Gastrocnemius medialis (tissue), 4 donors: ENCODE measurements at regions not wholly inside any gene's neighbourhood (a gene's known extent, or its start where the extent isn't known, plus 50 kb on each side); places are given as distances from the start of the nearest gene placed in this dataset.

Experiments
- ATAC-seq, 2 donors: fragments of 150-250 bp; one replicate each; pipeline ENCODE4 v1.9.1; 2016
- DNase-seq, 2 donors: peaks; one replicate each; pipeline ENCODE4 v3.0.0-alpha.2; 2019
- H3K27ac ChIP-seq, 4 donors: fragments of 200-600 bp; sonication (generic); 1 replicate in 1 of 4; 2 replicates in 3 of 4; pipeline ENCODE4 v1.5.1; 2016 to 2018; ENCODE audit warnings: mild to moderate bottlenecking in 2 of 4, moderate library complexity in 1 of 4
- H3K27me3 ChIP-seq, 3 donors: fragments of 200-600 bp; sonication (generic) in 2 of 3; 1 replicate in 1 of 3; 2 replicates in 2 of 3; pipeline versions ENCODE4 v1.5.1 to v1.6.0; 2016 to 2019; ENCODE audit warnings: mild to moderate bottlenecking in 1 of 3, moderate library complexity in 1 of 3
- H3K36me3 ChIP-seq, 2 donors: fragments of 200-600 bp; sonication (generic) in 1 of 2; one replicate each; pipeline ENCODE4 v1.5.1; 2017 to 2018
- H3K4me1 ChIP-seq, 2 donors: fragments of 200-600 bp; sonication (generic) in 1 of 2; one replicate each; pipeline ENCODE4 v1.5.1; 2016 to 2017; ENCODE audit warnings: mild to moderate bottlenecking in 2 of 2
- H3K4me3 ChIP-seq, 4 donors: fragments of 200-600 bp; sonication (generic) in 3 of 4; 1 replicate in 1 of 4; 2 replicates in 3 of 4; pipeline ENCODE4 v1.5.1; 2016 to 2019; ENCODE audit warnings: mild to moderate bottlenecking in 2 of 4
- H3K9me3 ChIP-seq, 3 donors: fragments of 200-600 bp; sonication (generic) in 2 of 3; 1 replicate in 1 of 3; 2 replicates in 2 of 3; pipeline ENCODE4 v1.5.1; 2016 to 2019
- POLR2A ChIP-seq, 2 donors: fragments of 450-650 bp; IDR thresholded peaks; one replicate each; pipeline ENCODE4 v1.6.1; 2017; ENCODE audit warnings: antibody characterized with exemption in 2 of 2, mild to moderate bottlenecking in 2 of 2, moderate library complexity in 2 of 2
- in situ Hi-C, 4 donors: fragments of 200-750 bp; cut with MboI; loops; one replicate each; pipeline versions ENCODE4 v1.15.0 to v1.8.0; 2017; ENCODE audit warnings: low sequenced_read_pairs in 4 of 4
- intact Hi-C: fragments of 100-400 bp; cut with DNase I; formaldehyde crosslinking; loops from one replicate; pipeline ENCODE4 v1.15.1; 2023; ENCODE audit warnings: low total_unique reads
- TF ChIP-seq, protein P1 (sequence below), 5 experiments: fragments of 450-650 bp in 3 of 5; fragments of 200-600 bp in 2 of 5; sonication (generic) in 2 of 5; IDR thresholded peaks in 4 of 5; conservative IDR thresholded peaks in 1 of 5; 1 replicate in 4 of 5; 2 replicates in 1 of 5; pipeline ENCODE4 v1.5.1; 2016 to 2019; ENCODE audit warnings: antibody characterized with exemption in 5 of 5, mild to moderate bottlenecking in 3 of 5, moderate library complexity in 3 of 5

DNA sequence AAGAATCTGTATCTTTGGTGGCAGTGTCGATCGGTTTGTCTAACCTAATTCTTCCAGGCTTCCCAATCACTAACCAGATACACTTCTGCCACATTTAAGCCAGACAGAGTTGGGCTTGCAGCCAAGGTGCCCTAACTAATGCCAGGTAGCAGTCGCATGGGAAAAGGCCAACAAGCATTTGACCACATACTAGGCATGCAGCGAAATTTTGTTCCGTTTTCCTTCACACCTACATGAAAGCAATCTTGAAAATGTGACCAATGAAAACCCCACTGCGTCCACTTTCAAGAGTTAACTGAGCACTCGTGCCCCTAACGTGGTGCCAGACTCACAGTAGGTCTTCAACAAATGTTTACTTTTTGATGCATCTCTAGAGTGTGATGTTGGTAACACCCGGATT, 192.2 kb upstream of the TPM1 start:
- TF ChIP-seq POLR2A (IDR thresholded peaks at IDR 0.05): no peak
- TF ChIP-seq, protein P1, sequence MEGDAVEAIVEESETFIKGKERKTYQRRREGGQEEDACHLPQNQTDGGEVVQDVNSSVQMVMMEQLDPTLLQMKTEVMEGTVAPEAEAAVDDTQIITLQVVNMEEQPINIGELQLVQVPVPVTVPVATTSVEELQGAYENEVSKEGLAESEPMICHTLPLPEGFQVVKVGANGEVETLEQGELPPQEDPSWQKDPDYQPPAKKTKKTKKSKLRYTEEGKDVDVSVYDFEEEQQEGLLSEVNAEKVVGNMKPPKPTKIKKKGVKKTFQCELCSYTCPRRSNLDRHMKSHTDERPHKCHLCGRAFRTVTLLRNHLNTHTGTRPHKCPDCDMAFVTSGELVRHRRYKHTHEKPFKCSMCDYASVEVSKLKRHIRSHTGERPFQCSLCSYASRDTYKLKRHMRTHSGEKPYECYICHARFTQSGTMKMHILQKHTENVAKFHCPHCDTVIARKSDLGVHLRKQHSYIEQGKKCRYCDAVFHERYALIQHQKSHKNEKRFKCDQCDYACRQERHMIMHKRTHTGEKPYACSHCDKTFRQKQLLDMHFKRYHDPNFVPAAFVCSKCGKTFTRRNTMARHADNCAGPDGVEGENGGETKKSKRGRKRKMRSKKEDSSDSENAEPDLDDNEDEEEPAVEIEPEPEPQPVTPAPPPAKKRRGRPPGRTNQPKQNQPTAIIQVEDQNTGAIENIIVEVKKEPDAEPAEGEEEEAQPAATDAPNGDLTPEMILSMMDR (IDR thresholded peaks at IDR 0.05 in 4 of 5, conservative IDR thresholded peaks at IDR 0.05 in 1 of 5): no peak
- in situ Hi-C loops (no loop called here), intact Hi-C loops (no loop called here)
- Histone ChIP-seq H3K9me3 (no peaks in the 10 kb centered on the region), H3K27me3 (no peaks in the 10 kb centered on the region), H3K27ac (no peak overlapping the region), H3K4me1 (peaks cover 6 to 15% of the 10 kb centered on the region in 2 donors), H3K36me3 (no peaks in the 10 kb centered on the region), H3K4me3 (no peak overlapping the region)
- DNase-seq (no peak), ATAC-seq (no peak)

DNA sequence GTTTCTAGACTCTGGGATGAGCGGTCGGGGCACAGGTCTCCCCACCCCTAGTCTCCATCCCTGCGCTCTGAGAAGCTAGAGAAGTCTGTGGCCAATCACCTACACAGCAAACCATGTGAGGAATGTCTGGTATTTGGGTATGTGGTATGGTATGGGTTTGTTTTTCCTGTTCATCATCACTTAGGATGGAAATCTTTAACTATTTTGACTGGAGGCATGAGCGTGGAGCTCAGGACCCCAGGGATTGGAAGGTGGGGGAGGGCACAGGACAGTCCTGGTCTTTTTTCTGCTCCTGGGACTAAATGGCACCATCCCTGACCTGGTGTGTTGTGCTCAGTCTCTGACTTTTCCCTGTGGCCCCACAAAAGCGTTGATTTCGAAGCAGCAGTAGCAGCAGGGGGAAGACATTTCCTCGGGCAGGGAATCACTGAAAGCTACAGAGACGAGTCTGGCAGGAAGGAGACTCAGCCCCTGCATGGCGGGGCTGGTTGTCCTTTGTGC, 191.7 kb upstream of the TPM1 start:
- in situ Hi-C loops (no loop called here), intact Hi-C loops (no loop called here)
- H3K4me3 ChIP-seq: no peak overlapping the region
- ATAC-seq (no peak), DNase-seq (no peak)
- no peaks in the 10 kb centered on the region for H3K9me3 ChIP-seq
- H3K27me3 ChIP-seq: no peaks in the 10 kb centered on the region
- H3K27ac ChIP-seq: no peak overlapping the region
- no peak for TF ChIP-seq POLR2A (IDR thresholded peaks at IDR 0.05)
- TF ChIP-seq, protein P1 (IDR thresholded peaks at IDR 0.05 in 4 of 5, conservative IDR thresholded peaks at IDR 0.05 in 1 of 5): no peak
- H3K36me3 ChIP-seq: no peaks in the 10 kb centered on the region
- peaks cover 6 to 15% of the 10 kb centered on the region in 2 donors for H3K4me1 ChIP-seq

DNA sequence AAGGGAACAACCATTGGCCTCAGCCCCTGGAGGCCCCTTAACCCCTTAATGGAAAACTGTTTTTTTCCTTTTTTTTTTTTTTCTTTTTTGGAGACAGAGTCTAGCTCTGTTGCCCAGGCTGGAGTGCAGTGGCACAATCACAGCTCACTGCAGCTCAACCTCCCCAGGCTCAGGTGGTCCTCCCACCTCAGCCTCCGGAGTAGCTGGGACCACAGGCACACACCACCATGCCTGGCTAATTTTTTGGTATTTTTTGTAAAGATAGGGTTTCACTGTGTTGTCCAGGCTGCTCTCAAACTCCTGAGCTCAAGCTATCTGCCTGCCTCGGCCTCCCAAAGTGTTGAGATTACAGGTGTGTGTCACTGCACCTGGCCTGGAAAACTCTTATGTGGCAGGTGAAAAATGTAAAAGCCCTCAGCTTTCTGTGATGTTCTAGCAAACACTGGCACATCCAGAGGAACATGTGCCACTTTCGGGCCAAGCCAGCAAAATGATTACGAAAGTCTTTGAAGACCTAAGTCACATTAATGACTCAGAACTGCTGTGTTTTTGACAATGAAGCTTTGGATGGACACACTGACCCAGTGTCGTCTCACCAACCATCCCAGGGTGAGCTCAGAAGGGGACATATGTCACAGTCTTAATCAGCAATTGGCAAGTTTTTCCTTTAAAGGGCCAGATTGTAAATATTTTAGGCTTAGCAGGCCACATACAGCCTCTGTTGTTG, 189.3 kb upstream of the TPM1 start:
- H3K36me3 ChIP-seq: no peaks in the 10 kb centered on the region
- peaks cover 3 to 11% of the 10 kb centered on the region in 2 donors for H3K4me1 ChIP-seq
- H3K27me3 ChIP-seq: no peaks in the 10 kb centered on the region
- H3K27ac ChIP-seq: no peak overlapping the region
- DNase-seq (peak in 1 of 2 donors; percentile 36), ATAC-seq (peak; percentile 15 to 86)
- no peak overlapping the region for H3K4me3 ChIP-seq
- intact Hi-C loops (no loop called here), in situ Hi-C loops (no loop called here)
- TF ChIP-seq, protein P1 (IDR thresholded peaks at IDR 0.05 in 4 of 5, conservative IDR thresholded peaks at IDR 0.05 in 1 of 5): no peak
- no peak for TF ChIP-seq POLR2A (IDR thresholded peaks at IDR 0.05)
- H3K9me3 ChIP-seq: no peaks in the 10 kb centered on the region

DNA sequence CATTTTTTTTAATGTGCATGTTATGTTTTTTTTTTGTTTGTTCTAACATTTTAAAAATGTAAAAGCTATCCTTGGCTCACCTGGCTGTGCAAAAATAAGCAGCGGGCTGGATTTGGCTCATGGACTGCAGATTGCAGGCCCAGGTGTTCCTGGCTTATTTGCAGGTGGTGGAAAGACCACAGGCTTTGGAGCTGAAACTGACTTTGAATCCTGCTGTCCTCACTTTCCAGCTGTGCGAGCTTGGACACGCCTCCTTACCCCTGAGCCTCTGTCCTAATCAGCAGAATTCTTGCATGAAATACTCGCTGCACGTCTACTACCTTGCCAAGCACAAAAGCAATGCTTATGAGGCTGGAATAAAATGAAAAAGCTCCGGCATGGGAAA, 188.7 kb upstream of the TPM1 start:
- in situ Hi-C loops (no loop called here), intact Hi-C loops (no loop called here)
- Histone ChIP-seq H3K36me3 (no peaks in the 10 kb centered on the region), H3K9me3 (no peaks in the 10 kb centered on the region), H3K27ac (no peak overlapping the region), H3K4me3 (no peak overlapping the region), H3K4me1 (peaks cover 0 to 6% of the 10 kb centered on the region in 2 donors), H3K27me3 (no peaks in the 10 kb centered on the region)
- TF ChIP-seq, protein P1 (IDR thresholded peaks at IDR 0.05 in 4 of 5, conservative IDR thresholded peaks at IDR 0.05 in 1 of 5): no peak
- TF ChIP-seq POLR2A (IDR thresholded peaks at IDR 0.05): no peak
- ATAC-seq (peak in 1 of 2 donors; percentile 3), DNase-seq (no peak)
